HCT116 (cell line): ENCODE measurements at regions not wholly inside any gene's neighbourhood (a gene's known extent, or its start where the extent isn't known, plus 50 kb on each side); places are given as distances from the start of the nearest gene placed in this dataset.
A peak's percentile ranks its signal among the peaks of the same experiment; 100 is the strongest.

Source experiments
- ATAC-seq: fragments of 200-7000 bp; cut with Tn5 transposase; 2 replicates; pipeline ENCODE4 v1.9.1; 2020; ENCODE audit warnings: mild to moderate bottlenecking, moderate library complexity
- BruUV-seq: library from RNA; stranded (reverse); fragments of 400-500 nt; replicated peaks from 2 replicates; lab custom pipeline; 2021; lab: Mats Ljungman, UMichigan
- CTCF ChIA-PET: fragments of 300-600 bp; sonication (Branson Sonifier 250); formaldehyde crosslinking; loops from one replicate; lab custom pipeline; 2021; ENCODE audit warnings: antibody characterized with exemption; lab: Charles Lee
- POLR2A ChIA-PET: fragments of 300-600, 350-600 bp; sonication (Branson Sonifier 250); formaldehyde crosslinking; loops from one replicate; lab custom pipeline; 2021; ENCODE audit warnings: antibody characterized with exemption; lab: Charles Lee
- RAD21 ChIA-PET, 2 experiments: fragments of 300-600 bp; sonication (Branson Sonifier 250); formaldehyde crosslinking; loops; one replicate each; lab custom pipeline; 2023; ENCODE audit warnings: low total read pairs in 2 of 2; ENCODE audit not compliant: uncharacterized antibody in 2 of 2, unreplicated experiment in 2 of 2, low non-redundant PET in 1 of 2; lab: Charles Lee
- DNase-seq: peaks from one replicate; pipeline ENCODE4 v3.0.0-alpha.2; 2010; ENCODE audit warnings: low read depth, low spot score
- H2AFZ ChIP-seq: fragments of 200-600 bp; shearing (Covaris generic), sonication (generic); 2 replicates; pipeline ENCODE4 v1.6.1; 2017; ENCODE audit warnings: low read depth, mixed run types, mixed read lengths, antibody characterized with exemption, low read length; ENCODE audit not compliant: poor library complexity, severe bottlenecking
- H3K27ac ChIP-seq: 2 replicates; pipeline ENCODE4 v1.5.1; 2012; ENCODE audit warnings: low read depth, low read length
- H3K27me3 ChIP-seq: fragments of 200-600 bp; sonication (generic); 2 replicates; pipeline ENCODE4 v1.6.1; 2016; ENCODE audit warnings: mixed run types, low read length, mixed read lengths; ENCODE audit not compliant: insufficient read depth
- H3K36me3 ChIP-seq, 2 experiments: fragments of 200-500 bp in 1 of 2; fragments of 200-600 bp in 1 of 2; sonication (Bioruptor generic) in 1 of 2; sonication (generic) in 1 of 2; 2 replicates each; pipeline versions ENCODE4 v1.5.1 to v1.6.1; 2014 to 2016; ENCODE audit warnings: low read length in 2 of 2, inconsistent platforms in 1 of 2, mixed read lengths in 1 of 2, mixed run types in 1 of 2; ENCODE audit not compliant: insufficient read depth in 2 of 2, control insufficient read depth in 1 of 2
- H3K4me1 ChIP-seq, 2 experiments: fragments of 200-600 bp in 1 of 2; sonication (generic) in 1 of 2; 2 replicates each; pipeline versions ENCODE4 v1.5.1 to v1.6.1; 2012 to 2017; ENCODE audit warnings: low read length in 2 of 2, inconsistent platforms in 1 of 2, mild to moderate bottlenecking in 1 of 2, mixed read lengths in 1 of 2, mixed run types in 1 of 2, moderate library complexity in 1 of 2; ENCODE audit not compliant: insufficient read depth in 2 of 2, control insufficient read depth in 1 of 2
- H3K4me2 ChIP-seq: fragments of 200-600 bp; sonication (generic); 2 replicates; pipeline ENCODE4 v1.6.1; 2017; ENCODE audit warnings: mixed run types, low read length, mixed read lengths
- H3K4me3 ChIP-seq, 2 experiments: fragments of 200-600 bp in 1 of 2; sonication (generic) in 1 of 2; replicated peaks in 1 of 2; 2 replicates each; pipeline ENCODE4 v1.5.1; 2011 to 2016; ENCODE audit warnings: low read length in 2 of 2, control low read depth in 1 of 2, low read depth in 1 of 2, mild to moderate bottlenecking in 1 of 2, mixed read lengths in 1 of 2, mixed run types in 1 of 2
- H3K79me2 ChIP-seq: fragments of 200-600 bp; sonication (generic); 2 replicates; pipeline ENCODE4 v1.6.1; 2017; ENCODE audit warnings: mild to moderate bottlenecking, mixed run types, low read length, moderate library complexity, mixed read lengths; ENCODE audit not compliant: insufficient read depth
- H3K9ac ChIP-seq: fragments of 200-600 bp; sonication (generic); 2 replicates; pipeline ENCODE4 v1.6.1; 2016; ENCODE audit warnings: low read length, mixed read lengths
- H3K9me2 ChIP-seq: fragments of 200-600 bp; sonication (generic), shearing (Covaris generic); 2 replicates; pipeline ENCODE4 v1.6.1; 2017; ENCODE audit warnings: mixed run types, mild to moderate bottlenecking, moderate library complexity; ENCODE audit not compliant: insufficient read depth
- H3K9me3 ChIP-seq, 2 experiments: fragments of 200-500 bp in 1 of 2; fragments of 200-600 bp in 1 of 2; sonication (Bioruptor generic) in 1 of 2; sonication (generic) in 1 of 2; 2 replicates each; pipeline ENCODE4 v1.6.1; 2014 to 2017; ENCODE audit warnings: low read length in 2 of 2, mixed read lengths in 2 of 2, inconsistent platforms in 1 of 2, low read depth in 1 of 2, mild to moderate bottlenecking in 1 of 2, mixed run types in 1 of 2, moderate library complexity in 1 of 2; ENCODE audit not compliant: control insufficient read depth in 1 of 2, insufficient read depth in 1 of 2
- H4K20me1 ChIP-seq: fragments of 200-600 bp; sonication (generic), shearing (Covaris generic); 2 replicates; pipeline ENCODE4 v1.6.1; 2017; ENCODE audit warnings: mixed run types, mild to moderate bottlenecking, moderate library complexity; ENCODE audit not compliant: insufficient read depth
- CBX3 ChIP-seq: IDR thresholded peaks from 2 replicates; pipeline ENCODE4 v1.6.1; 2012; ENCODE audit warnings: low read depth
- ELF1 ChIP-seq: IDR thresholded peaks from 2 replicates; pipeline ENCODE4 v1.6.1; 2012; ENCODE audit warnings: low read depth, borderline replicate concordance
- POLR2A ChIP-seq: IDR thresholded peaks from 2 replicates; pipeline ENCODE4 v1.7.0; 2011; ENCODE audit warnings: borderline replicate concordance; ENCODE audit not compliant: insufficient read depth, insufficient read length; ENCODE audit errors: extremely low read depth
- POLR2AphosphoS5 ChIP-seq: IDR thresholded peaks from 2 replicates; pipeline ENCODE4 v1.6.1; 2011; ENCODE audit warnings: mild to moderate bottlenecking, low read depth, low read length, moderate library complexity
- REST ChIP-seq: IDR thresholded peaks from 2 replicates; pipeline ENCODE4 v1.6.1; 2012; ENCODE audit warnings: low read depth
- TCF7L2 ChIP-seq: IDR thresholded peaks from 2 replicates; pipeline ENCODE4 v1.7.0; 2011; ENCODE audit warnings: borderline replicate concordance, inconsistent platforms; ENCODE audit not compliant: insufficient read depth, insufficient read length; ENCODE audit errors: extremely low read depth
- YY1 ChIP-seq: IDR thresholded peaks from 2 replicates; pipeline ENCODE4 v1.6.1; 2011; ENCODE audit warnings: low read length, low read depth, moderate library complexity, mild to moderate bottlenecking; ENCODE audit not compliant: insufficient replicate concordance; ENCODE audit errors: extremely low read depth
- intact Hi-C: fragments of 100-400 bp; cut with micrococcal nuclease; formaldehyde crosslinking; loops from 2 replicates; pipeline ENCODE4 v1.10.0; 2022

- Histone ChIP-seq H3K79me2 (no peaks in the 10 kb centered on the region), H2AFZ (no peak overlapping the region), H3K36me3 (peaks cover 0 to 17% of the 10 kb centered on the region in 2 experiments; a peak in 1 of 4 replicates), H3K9me2 (no peaks in the 10 kb centered on the region), H3K9me3 (peaks cover 0 to 4% of the 10 kb centered on the region in 2 experiments; a peak in 1 of 4 replicates), H3K4me2 (peak overlapping the region; percentile 69), H3K27ac (peak overlapping the region; percentile 79; the same call in 1 of the 2 replicates), H4K20me1 (no peaks in the 10 kb centered on the region), H3K27me3 (no peaks in the 10 kb centered on the region), H3K9ac (no peak overlapping the region), H3K4me3 (peak overlapping the region in 1 of 2 experiments; percentile 9; a peak in 1 of 4 replicates), H3K4me1 (peaks cover 32 to 42% of the 10 kb centered on the region in 2 experiments)
- intact Hi-C loops, result no loop called here
- ChIA-PET RAD21 (no interaction called here), POLR2A (no interaction called here), CTCF (no interaction called here)
- no peak for TF ChIP-seq POLR2AphosphoS5
- no peak; the same call in 1 of the 2 replicates for TF ChIP-seq ELF1
- no peak for TF ChIP-seq POLR2A
- peak; percentile 68; the same call in 1 of the 2 replicates for TF ChIP-seq CBX3
- no peak for TF ChIP-seq TCF7L2
- no peak for TF ChIP-seq YY1
- no peak for TF ChIP-seq REST
- BruUV-seq, result no TSS peak
- ATAC-seq (no peak), DNase-seq (no peak)
These were observed 327.7 kb downstream of the SATB1 start for GRCh38 chr3:18097473-18097872.
